ENCODE measurements at regions not wholly inside any gene's neighbourhood (a gene's known extent, or its start where the extent isn't known, plus 50 kb on each side); places are given as distances from the start of the nearest gene placed in this dataset.

DNA sequence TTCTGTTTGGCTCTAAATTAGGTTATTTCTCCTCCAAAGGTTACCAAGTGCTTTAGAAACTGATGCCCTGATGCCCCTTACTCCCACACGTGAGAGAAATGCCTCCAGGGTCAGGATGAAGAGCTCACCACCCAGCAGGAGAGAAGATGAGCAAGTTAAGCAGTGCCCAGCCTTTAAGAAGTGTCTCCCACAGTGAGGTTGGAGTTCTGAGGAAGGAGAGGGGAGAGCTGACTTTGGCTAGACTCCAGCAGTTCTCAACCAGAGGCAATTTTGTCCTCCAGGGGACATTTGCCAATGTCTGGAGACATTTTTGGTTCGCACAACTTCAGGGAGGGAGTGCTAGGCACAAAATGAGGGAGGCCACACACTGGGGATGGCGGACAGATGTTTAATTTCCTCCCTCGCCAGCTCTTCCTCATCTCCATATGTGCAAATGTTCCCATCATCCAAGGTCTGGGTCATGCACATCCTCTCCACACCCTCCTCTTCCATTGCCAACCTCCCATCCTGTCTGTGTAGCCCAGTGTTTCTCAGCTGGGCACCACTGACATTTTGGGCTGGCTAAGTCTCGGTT, 50.6 kb upstream of the SLC7A14 start:
- Mint-ChIP-seq H3K36me3 (ENCODE audit: low read depth) (no peaks in the 10 kb centered on the region), H3K4me3 (no peak overlapping the region)

More for the DNA sequence above, 50.6 kb upstream of the SLC7A14 start:
- H3K4me1 Mint-ChIP-seq (ENCODE audit: low read depth) = peaks cover 16% of the 10 kb centered on the region
- no peaks in the 10 kb centered on the region for H3K9me3 Mint-ChIP-seq
- TF ChIP-seq, protein P1, sequence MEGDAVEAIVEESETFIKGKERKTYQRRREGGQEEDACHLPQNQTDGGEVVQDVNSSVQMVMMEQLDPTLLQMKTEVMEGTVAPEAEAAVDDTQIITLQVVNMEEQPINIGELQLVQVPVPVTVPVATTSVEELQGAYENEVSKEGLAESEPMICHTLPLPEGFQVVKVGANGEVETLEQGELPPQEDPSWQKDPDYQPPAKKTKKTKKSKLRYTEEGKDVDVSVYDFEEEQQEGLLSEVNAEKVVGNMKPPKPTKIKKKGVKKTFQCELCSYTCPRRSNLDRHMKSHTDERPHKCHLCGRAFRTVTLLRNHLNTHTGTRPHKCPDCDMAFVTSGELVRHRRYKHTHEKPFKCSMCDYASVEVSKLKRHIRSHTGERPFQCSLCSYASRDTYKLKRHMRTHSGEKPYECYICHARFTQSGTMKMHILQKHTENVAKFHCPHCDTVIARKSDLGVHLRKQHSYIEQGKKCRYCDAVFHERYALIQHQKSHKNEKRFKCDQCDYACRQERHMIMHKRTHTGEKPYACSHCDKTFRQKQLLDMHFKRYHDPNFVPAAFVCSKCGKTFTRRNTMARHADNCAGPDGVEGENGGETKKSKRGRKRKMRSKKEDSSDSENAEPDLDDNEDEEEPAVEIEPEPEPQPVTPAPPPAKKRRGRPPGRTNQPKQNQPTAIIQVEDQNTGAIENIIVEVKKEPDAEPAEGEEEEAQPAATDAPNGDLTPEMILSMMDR (IDR thresholded peaks at IDR 0.05) = no peak
- H3K27me3 Mint-ChIP-seq (ENCODE audit: insufficient read depth) = peaks cover 6% of the 10 kb centered on the region
- H3K27ac Mint-ChIP-seq = no peak overlapping the region
- no peak for DNase-seq

Measured in HFFc6 (cell line).